ENCODE measurements at regions not wholly inside any gene's neighbourhood (a gene's known extent, or its start where the extent isn't known, plus 50 kb on each side); places are given as distances from the start of the nearest gene placed in this dataset.

DNA sequence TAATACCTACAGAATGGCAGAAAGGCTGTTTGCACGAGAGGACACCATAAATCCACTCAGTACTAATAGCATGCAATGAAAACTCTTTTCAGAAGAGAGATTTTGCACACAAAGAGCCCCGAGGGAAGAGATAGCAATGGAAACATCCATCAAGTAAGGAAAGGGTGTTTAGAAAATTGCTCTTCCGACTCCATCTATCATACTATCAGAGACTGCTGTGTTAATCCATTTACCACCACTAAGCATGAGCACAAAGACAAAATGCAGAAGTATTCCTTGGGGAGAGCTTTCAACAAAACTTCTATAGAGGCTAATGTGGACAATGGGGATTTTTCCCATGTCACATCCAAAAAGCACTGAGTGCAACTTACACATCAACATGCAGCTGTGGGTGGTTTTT is 72.1 kb upstream of the PLAAT1 start:
- TF ChIP-seq, protein P1, sequence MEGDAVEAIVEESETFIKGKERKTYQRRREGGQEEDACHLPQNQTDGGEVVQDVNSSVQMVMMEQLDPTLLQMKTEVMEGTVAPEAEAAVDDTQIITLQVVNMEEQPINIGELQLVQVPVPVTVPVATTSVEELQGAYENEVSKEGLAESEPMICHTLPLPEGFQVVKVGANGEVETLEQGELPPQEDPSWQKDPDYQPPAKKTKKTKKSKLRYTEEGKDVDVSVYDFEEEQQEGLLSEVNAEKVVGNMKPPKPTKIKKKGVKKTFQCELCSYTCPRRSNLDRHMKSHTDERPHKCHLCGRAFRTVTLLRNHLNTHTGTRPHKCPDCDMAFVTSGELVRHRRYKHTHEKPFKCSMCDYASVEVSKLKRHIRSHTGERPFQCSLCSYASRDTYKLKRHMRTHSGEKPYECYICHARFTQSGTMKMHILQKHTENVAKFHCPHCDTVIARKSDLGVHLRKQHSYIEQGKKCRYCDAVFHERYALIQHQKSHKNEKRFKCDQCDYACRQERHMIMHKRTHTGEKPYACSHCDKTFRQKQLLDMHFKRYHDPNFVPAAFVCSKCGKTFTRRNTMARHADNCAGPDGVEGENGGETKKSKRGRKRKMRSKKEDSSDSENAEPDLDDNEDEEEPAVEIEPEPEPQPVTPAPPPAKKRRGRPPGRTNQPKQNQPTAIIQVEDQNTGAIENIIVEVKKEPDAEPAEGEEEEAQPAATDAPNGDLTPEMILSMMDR (conservative IDR thresholded peaks at IDR 0.05; ENCODE audit: low read depth, low read length) = no peak
- no peak for TF ChIP-seq EZH2 (IDR thresholded peaks at IDR 0.05; ENCODE audit: borderline replicate concordance, low read depth, low read length, poor library complexity, severe bottlenecking)

Data from A673 (cell line).